ENCODE measurements at regions not wholly inside any gene's neighbourhood (a gene's known extent, or its start where the extent isn't known, plus 50 kb on each side); places are given as distances from the start of the nearest gene placed in this dataset.
"Not testable (repeated sequence)": the region's sequence is repeated elsewhere in the genome, so short reads cannot be mapped to it uniquely, and the experiment has no call there.

- no peak for DNase-seq
These were observed 160.2 kb downstream of the TOX3 start for GRCh38 chr16:52386694-52387093.

- no peak for DNase-seq
These were observed 162.6 kb downstream of the TOX3 start for GRCh38 chr16:52384378-52384777.

- DNase-seq, result no peak
These were observed 163.2 kb downstream of the TOX3 start for GRCh38 chr16:52383640-52384292.

- no peak for DNase-seq
These were observed 163.8 kb downstream of the TOX3 start for GRCh38 chr16:52383119-52383518.

- DNase-seq, result no peak
These were observed 167.4 kb downstream of the TOX3 start for GRCh38 chr16:52379551-52379950.

GRCh38 chr16:52376676-52377280 is 170.2 kb downstream of the TOX3 start:
- no peak for DNase-seq

GRCh38 chr16:52372313-52372712 is 174.6 kb downstream of the TOX3 start:
- DNase-seq, result no peak

GRCh38 chr16:52368859-52369258 is 178.1 kb downstream of the TOX3 start:
- no peak for DNase-seq

- no peak for DNase-seq
These were observed 179.1 kb downstream of the TOX3 start for GRCh38 chr16:52367821-52368220.

- DNase-seq, result no peak
These were observed 180.0 kb downstream of the TOX3 start for GRCh38 chr16:52366983-52367382.

- no peak for DNase-seq
These were observed 182.4 kb downstream of the TOX3 start for GRCh38 chr16:52364500-52364899.

- no peak for DNase-seq
These were observed 183.9 kb downstream of the TOX3 start for GRCh38 chr16:52363082-52363481.

- no peak for DNase-seq
These were observed 189.2 kb downstream of the TOX3 start for GRCh38 chr16:52357711-52358110.

GRCh38 chr16:52353249-52353648 is 193.7 kb downstream of the TOX3 start:
- DNase-seq, result no peak

- no peak for DNase-seq
These were observed 195.5 kb downstream of the TOX3 start for GRCh38 chr16:52351451-52351850.

GRCh38 chr16:52350031-52350642 is 196.8 kb downstream of the TOX3 start:
- no peak for DNase-seq

- DNase-seq, result no peak
These were observed 200.2 kb downstream of the TOX3 start for GRCh38 chr16:52346709-52347108.

- DNase-seq, result not testable (repeated sequence)
These were observed 213.3 kb downstream of the TOX3 start for GRCh38 chr16:52333673-52334072.

GRCh38 chr16:52320930-52321439 is 226.0 kb downstream of the TOX3 start:
- DNase-seq, result no peak

- no peak for DNase-seq
These were observed 228.5 kb downstream of the TOX3 start for GRCh38 chr16:52318302-52319009.

GRCh38 chr16:52316241-52316640 is 230.7 kb downstream of the TOX3 start:
- no peak for DNase-seq

- no peak for DNase-seq
These were observed 234.2 kb downstream of the TOX3 start for GRCh38 chr16:52312716-52313115.
